GM21619 (cell line): ENCODE measurements at regions not wholly inside any gene's neighbourhood (a gene's known extent, or its start where the extent isn't known, plus 50 kb on each side); places are given as distances from the start of the nearest gene placed in this dataset.

ENCODE experiments used
- ATAC-seq: cut with Tn5 transposase; IDR thresholded peaks from one replicate; pipeline ENCODE4 v1.9.1; 2021; ENCODE audit not compliant: unreplicated experiment

GRCh38 chr4:129532573-129532972 is 436.6 kb downstream of the C4orf33 start:
- peak; percentile 87 for ATAC-seq

DNA sequence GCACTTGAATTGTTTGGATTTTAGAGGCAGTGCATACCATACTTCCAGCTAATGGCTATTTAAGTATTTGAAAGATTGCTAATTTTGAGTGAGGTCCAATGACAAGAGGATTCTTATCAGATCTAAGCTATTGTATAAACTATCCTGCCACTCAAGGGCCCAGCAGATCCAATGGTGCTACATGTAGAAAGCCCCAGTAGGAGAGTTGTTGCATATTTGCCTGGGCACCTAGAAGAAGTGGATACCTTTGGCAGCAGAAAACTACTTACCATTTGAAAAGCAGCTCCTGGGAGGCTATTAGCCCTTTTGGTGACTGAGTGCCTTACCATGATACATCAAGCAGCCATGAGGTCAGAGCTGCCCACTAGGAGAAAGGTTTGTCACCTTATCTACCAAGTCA is 447.3 kb downstream of the C4orf33 start:
- ATAC-seq: no peak

DNA sequence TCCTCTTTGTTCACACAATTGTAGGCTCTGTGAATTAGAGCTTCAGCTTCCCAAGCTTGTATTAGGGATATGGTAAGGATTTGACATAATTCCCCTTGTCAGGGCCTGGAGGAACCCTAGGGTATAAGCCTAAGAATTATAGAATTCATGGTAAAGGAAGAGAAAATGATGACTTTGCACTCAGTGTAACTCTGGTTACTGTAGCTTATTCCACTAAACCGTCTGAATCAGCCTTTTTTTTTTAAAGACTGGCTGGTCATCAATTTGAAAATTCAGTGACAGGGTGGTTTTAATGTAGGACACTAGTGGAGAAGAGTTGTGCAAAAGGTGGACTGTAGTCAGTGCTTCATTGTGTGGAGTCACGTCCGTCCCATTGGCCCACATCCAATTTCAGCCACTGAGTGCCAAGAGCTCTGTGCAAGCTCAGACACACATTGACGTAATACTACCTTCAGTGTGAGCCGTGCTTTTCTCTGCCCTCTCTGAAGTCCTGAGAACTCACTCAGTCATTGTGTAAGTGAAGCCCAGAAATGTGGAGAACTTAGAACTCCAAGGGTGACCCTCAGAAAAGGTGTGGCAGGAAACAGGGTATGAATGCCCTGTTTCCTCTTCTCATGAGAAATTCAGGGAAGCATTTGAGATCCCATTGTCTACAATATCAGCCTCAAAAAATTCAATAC is 449.8 kb downstream of the C4orf33 start:
- ATAC-seq: no peak

DNA sequence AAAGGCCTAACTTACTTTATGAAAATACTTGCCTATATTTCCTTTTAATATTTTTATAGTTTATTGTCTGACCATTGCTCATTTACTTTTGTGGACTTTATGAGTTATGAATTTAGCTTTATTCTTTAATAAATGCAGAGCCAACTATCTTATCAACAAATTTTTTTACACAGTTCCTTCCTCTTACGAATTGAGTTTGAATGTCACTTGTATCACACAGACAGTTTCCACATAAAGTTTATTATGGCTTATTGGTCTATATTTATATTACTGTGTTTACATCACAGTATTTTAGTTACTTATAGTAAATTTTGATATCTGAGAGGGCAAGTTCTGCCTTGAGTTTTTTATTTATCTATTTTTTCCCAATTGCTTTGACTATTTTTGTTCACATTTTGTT is 450.6 kb downstream of the C4orf33 start:
- ATAC-seq: no peak

DNA sequence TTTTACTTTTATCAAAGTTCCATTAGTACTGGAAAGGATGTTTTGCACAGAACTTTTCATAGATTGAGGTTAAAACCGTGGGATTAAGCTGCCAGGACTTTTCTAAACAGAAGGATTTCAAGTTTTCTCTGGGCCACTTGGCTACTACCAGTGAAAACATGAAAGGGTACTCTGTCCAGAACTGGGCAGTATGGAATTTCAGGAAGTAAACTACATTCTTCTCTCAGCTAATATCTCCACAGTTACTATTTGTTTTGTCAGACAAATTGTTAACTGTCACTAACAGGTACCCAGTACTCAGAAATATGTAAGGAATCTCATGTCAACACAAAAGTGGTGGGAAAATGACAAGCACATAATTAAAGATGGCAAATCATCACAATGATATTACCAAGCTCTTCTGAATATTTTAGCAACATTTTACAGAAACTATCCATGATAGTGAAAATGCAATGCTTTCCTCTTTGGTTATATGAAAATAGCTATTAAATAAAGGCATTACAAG is 454.4 kb downstream of the C4orf33 start:
- ATAC-seq: no peak

- ATAC-seq: no peak
Measured at GRCh38 chr4:129561280-129561679, 465.3 kb downstream of the C4orf33 start.

- ATAC-seq: no peak
Measured at GRCh38 chr4:129561886-129562671, 466.1 kb downstream of the C4orf33 start.

DNA sequence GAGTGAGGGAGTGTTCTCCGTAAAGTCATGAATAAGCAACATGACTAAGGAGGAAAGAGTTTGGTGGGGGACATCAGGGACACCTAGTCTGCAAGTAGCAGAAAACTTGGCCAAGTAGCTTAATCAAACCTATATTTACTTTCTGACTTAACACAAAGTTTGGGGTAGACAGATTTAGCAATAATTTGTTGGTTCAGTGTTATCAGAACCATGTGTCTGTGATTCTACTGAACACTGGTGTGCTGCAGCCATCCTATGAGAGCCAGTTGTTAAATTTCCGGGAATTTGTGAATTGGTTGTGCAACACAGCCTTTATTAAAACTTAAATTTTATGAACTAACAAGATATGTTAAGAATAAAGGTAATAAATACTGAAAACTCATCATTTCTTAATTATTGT is 469.3 kb downstream of the C4orf33 start:
- no peak for ATAC-seq

DNA sequence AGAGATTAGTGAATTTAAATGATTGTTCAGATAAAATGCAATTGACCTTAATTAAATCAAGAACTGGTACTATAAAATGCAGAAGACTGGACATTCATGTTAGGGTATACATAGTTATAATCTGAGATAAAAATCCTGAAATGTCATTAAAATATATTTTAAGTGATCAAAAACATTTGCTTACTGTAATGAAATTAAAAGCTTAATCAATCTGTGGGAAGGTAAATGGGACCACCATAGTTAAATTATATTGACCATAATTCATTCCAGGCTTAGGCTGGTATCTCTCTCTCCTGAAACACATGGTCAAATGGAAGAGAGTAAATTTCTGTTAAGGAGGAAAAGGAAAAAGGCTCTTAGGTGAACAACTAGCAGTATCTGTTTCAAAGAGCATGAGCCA is 474.4 kb downstream of the C4orf33 start:
- ATAC-seq: no peak

DNA sequence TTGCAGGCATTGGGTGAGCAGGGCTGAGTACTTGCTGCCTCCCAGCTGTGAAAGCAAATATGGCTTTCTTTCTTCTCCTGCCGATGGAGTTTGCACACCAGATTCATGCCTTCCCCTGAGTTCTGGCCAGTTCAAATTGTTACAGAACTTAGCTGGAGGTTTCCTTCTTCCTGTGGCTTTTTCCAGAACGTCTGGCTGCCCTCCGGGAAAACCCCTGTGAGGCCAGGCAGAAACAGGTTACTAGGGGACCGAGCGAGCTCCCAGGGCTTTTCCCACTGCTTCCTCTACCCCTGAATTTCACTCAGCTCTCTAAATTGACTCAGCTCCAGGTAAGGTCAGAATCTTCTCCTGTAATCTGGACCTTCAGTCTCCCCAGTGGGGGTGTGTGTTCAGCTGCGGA is 482.4 kb downstream of the C4orf33 start:
- ATAC-seq: no peak

DNA sequence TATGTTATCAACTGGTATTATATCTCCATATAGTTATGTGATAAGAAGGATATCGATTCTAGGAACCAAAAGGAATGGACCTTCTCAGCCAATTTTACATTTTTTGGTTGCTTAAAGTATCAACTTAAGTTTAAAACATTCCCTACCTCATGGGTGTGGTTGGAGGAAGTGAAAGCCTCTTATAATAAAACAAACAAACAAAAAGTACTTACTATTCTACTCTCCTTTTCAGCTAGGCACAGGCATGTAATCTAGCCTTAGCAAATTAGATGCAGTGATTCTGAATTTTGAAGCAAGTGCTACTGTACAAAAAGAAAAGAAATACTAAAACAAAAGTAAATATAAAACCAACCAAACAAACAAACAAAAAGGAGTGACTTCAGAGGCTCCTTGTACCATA is 485.4 kb downstream of the C4orf33 start:
- no peak for ATAC-seq

- ATAC-seq: no peak
Measured at GRCh38 chr4:129583868-129584267, 487.9 kb downstream of the C4orf33 start.

DNA sequence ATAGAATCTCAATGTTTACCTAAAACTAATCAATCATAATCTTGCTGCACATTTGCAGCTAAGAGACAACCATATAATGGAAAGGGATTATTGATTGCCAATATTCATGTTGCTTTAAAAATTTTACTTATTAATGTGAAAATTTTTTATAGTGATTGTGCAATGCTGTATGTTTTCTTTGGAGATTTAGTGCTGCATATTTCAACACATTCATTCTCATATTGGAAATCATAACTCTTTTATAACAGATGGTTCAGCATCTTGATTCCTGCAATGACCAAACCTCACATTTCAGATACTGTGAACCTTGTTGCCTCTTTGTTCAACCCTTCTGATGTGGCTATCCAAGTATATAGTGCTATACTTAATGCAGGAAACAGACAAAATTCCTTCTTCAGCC is 502.6 kb downstream of the C4orf33 start:
- no peak for ATAC-seq

- no peak for ATAC-seq
Measured at GRCh38 chr4:129600898-129601297, 504.9 kb downstream of the C4orf33 start.

DNA sequence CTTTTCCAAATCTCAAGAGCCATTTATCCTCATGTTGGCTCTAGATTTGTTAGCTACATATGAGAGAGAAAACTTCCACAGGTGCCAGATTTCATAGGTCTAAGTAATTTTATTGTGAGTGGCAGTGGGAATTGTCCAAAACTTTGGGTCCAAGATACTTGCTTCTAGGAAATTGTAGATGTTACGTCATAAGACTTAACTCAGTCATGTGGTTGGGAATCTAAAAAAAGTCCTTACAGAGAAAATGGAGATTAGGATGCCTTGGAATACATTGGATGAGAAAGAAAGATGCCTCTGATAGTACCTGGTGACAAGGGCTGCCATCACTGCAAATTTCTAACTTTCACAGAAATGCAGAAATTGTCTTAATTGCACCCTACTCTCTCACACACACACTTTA is 506.5 kb downstream of the C4orf33 start:
- ATAC-seq: no peak

DNA sequence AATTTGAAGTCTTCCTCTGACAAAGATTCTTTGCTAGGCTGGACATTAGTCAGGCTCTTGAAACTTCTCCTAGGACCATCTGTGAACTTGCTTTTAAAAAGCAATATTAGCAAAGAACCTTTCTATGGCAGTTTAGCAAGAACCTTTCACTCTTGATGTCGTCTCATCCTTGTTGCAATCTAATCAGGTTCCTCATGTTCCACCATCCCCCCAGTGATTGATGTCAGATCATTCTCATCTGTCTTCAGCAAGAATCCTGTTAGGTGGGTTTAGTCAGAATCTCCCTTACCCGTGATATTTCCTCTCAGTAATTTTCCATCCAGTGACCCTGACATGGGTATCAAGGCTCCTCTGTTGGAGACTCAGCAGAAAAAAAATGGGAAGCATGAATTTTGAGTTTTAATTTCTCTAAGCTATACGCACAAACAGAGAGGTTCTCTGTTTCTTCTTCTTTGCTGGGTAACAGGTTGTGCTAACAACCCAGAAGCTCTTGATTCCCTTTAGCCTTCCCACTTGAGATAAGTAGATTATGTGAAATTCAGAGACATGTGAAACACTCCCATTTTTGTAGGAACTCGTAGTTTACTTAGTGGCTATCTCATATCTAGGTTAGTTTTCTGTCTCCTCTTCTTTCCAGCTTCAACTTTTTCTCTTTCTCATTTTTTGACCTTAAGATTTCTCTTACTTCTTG is 507.4 kb downstream of the C4orf33 start:
- no peak for ATAC-seq

- no peak for ATAC-seq
Measured at GRCh38 chr4:129604632-129605255, 508.8 kb downstream of the C4orf33 start.

DNA sequence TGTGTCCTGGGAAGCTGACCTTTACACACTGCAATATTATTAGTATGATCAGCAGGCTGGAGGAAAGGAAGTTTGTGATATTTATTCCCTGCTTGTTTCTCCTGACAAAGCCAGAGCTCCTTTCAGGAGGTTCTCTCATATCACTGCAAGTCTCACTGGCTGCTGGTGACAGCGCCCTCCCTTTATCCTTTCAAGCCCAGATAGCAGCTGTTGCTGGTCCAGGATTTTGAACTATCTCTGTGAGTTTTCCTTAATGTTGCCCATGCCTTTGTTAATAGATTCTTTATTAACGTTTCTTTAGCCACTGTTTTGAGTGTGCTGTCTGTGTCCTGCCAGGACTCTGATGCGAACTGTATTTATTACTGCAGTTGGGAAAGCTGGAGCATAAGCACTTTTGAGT is 518.7 kb downstream of the C4orf33 start:
- no peak for ATAC-seq

DNA sequence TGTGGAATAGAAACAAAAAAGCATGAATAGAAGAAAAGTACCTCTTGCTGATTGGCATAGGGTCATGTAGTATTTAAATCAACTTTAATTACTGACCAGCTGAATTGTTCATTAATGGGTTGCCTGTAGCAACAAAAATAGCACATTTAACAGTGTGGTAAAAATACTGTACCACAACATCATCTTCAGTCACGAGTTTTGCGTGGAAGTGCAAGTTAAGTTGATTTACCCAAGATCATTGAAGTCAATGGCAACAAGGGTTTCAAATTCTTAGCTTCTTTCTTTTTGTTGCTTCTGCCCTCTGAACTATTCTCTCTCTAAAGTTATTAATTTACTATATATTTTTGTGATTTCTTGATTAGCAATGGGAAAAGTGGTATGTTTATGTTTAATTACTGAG is 526.6 kb downstream of the C4orf33 start:
- ATAC-seq: no peak

GRCh38 chr4:129623233-129623875 is 527.4 kb downstream of the C4orf33 start:
- ATAC-seq: no peak

GRCh38 chr4:129641179-129641578 is 545.2 kb downstream of the C4orf33 start:
- peak; percentile 74 for ATAC-seq
